Dedifferentiated amniotic fluid mesenchymal stem cell (primary cell): ENCODE measurements at regions not wholly inside any gene's neighbourhood (a gene's known extent, or its start where the extent isn't known, plus 50 kb on each side); places are given as distances from the start of the nearest gene placed in this dataset.
"Not testable (repeated sequence)": the region's sequence is repeated elsewhere in the genome, so short reads cannot be mapped to it uniquely, and the experiment has no call there.

Source experiments
- DNase-seq: peaks from one replicate; pipeline ENCODE4 v3.0.0-alpha.2; 2016; ENCODE audit errors: extremely low spot score

GRCh38 chr4:12459126-12459525 is 1025.0 kb downstream of the RAB28 start:
- DNase-seq = no peak

DNA sequence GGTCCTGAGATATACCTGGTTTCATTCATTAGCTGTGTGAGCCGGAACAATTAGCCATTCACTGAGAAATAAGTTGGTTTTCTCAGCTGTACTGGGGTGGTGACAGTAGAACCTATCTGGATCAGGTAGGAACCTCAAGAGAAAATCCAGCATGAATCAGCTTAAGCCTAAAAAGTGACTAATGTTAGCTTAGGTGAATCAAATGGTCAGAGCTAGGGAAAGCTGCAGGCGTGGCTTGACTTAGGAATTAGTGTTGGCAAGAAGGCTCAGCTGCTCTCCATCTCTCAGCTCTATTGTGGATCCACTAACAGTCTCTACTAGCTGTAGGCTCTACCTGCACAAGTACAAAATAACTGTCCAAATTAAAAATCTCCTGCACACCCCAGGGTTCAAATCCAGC is 1025.5 kb downstream of the RAB28 start:
- DNase-seq = no peak

- no peak for DNase-seq
Measured at GRCh38 chr4:12452291-12452690, 1023.6 kb upstream of the HS3ST1 start.

GRCh38 chr4:12447451-12447850 is 1018.8 kb upstream of the HS3ST1 start:
- DNase-seq = no peak

DNA sequence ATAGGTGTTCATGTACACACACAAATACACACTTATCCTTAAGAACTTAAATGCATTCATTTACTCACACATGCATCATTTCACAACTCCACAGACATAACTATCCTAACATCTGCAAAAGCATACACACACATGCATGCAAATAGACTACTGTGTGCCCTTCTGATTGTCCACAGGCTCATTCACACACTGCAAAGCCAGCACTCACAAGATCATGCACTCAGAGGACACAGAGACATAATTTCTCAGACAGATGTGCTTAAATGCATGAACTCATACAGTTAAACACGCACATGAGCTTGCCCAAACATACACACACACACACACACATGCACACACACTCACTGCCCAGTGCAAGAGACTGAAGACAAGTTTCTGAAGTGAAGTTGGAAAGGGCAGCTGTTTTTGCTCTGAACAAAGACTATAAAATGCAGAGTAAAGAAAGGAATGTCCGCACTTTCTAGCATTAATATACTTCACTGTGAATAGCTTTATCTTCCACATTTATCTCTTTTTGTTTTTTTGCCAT is 1018.0 kb upstream of the HS3ST1 start:
- no peak for DNase-seq

GRCh38 chr4:12446256-12446655 is 1017.6 kb upstream of the HS3ST1 start:
- no peak for DNase-seq

DNA sequence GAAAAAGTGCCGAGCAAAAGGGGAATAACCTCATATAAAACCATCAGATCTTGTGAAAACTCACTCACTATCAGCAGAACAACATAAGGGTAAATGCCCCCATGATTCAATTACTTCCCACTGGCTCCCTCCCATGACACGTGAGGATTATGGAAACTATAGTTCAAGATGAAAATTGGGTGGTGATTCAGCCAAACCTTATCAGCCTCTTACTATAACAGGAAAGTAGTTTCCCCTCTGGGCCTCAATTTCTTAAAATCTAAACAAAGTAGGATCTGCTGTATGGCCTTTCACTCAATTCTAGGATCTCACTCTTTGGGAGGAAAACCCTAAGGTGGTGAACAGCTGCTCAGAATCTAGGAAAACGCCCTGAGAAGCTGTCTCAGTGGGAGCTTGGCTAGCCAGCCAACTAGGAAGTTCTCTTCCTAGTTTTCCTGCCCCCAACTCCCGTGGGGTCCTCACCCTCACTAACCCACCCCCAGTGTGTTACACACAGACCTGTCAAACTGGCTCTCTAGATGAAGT is 1017.1 kb upstream of the HS3ST1 start:
- DNase-seq = no peak

DNA sequence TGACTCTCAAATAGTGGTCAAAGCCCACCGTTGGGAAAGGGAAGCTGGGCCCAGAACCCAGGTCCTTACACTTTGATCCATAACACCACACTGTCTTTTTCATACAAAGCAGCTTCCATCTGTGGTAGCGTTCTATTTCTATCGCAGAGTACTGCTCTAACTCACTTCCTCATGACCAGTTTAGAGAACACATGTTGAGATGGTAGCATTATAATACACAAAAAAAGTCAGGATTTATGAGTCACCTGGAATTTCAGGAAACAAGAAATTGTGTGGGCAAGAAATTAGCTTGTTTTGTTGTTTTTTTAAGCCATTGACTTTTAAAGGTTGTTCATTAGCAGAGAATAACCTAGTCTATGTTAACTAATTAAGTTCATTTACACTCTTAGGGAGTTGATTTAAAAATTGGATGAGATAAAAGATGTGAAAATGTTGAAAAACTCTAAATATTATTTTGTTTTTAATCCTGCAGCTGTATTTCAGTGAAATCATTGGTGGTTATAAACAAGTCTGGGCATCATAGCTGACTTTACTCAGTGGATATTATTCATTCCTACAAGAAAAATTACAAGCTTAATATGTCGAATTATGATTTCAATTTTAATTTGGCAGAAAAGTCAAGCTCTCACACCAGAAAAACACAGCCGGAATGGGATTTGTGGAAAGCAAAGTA is 1011.1 kb upstream of the HS3ST1 start:
- DNase-seq = no peak

- DNase-seq = not testable (repeated sequence)
Measured at GRCh38 chr4:12431259-12431658, 1002.6 kb upstream of the HS3ST1 start.

- DNase-seq = no peak
Measured at GRCh38 chr4:12421364-12421763, 992.7 kb upstream of the HS3ST1 start.

DNA sequence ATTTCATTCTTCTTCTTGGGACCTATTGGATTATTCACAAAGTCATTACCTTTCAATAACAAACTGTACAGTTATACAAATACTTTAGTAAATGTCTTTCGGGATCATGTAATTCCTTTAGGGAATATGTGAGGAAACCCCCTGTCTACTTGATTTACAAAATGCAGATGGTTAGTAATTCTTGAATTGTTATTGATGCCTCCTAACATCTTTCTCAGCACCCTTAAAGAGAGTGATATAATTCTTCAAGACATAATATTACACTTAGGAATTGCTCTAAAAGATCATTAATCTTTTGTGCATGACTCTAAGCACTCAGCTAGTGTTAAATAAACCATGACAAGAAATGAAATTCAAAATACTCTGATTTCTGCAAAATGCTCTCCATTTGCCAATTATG is 988.1 kb upstream of the HS3ST1 start:
- DNase-seq = no peak

GRCh38 chr4:12414181-12414812 is 985.6 kb upstream of the HS3ST1 start:
- no peak for DNase-seq

- DNase-seq = no peak
Measured at GRCh38 chr4:12411072-12411471, 982.4 kb upstream of the HS3ST1 start.

GRCh38 chr4:12409507-12410190 is 981.0 kb upstream of the HS3ST1 start:
- no peak for DNase-seq

DNA sequence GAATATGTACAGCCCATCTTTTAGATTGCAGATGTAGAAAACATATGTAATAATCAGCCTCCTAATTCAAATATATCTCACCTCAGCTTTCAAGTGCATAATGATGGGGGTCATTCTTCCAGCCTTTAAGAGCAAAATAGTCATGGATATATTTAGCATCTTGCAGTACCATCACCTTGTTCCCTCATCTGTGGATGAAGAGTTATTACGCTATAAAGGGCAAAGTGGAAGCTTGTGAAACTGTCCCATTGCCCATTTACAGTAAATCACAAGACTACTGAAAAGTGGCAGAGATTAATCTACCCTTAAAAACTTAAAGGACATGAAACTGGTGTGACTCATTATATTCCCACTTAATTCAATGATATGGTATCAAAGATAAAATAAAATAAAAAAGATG is 979.7 kb upstream of the HS3ST1 start:
- DNase-seq = no peak

DNA sequence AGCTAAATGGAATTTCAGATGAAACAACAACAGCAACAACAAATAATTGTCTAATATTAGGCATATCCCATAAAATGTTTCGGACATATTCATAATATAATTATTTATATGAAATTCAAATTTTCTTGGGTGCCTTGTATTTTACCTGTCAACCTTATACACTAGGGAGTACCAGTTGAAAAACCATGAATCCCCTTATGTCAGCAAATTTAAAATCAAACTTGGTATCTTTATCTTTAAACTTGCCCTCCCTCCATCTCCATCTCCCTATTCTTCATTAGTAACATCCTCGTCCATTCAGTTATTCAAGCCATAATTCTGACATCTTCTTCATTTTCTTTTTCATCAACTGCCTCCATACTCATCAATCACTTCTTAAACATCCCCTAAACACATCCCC is 974.5 kb upstream of the HS3ST1 start:
- DNase-seq = no peak

DNA sequence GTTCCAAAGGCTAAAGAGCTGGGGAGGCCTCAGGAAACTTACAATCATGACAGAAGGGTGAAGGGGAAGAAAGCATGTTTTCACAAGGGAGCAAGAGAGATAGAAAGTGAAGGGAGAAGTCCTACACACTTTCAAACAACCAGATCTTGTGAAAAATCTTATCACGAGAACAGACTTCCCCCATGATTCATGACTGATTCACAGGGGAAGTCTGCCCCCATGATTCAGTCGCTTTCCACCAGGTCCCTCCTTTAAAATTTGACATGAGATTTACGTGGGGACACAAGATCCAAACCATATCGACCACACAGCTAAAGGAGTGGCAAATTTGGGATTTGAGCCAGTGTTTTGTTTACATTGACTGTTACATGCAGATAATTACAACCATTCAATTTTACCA is 971.1 kb upstream of the HS3ST1 start:
- no peak for DNase-seq

DNA sequence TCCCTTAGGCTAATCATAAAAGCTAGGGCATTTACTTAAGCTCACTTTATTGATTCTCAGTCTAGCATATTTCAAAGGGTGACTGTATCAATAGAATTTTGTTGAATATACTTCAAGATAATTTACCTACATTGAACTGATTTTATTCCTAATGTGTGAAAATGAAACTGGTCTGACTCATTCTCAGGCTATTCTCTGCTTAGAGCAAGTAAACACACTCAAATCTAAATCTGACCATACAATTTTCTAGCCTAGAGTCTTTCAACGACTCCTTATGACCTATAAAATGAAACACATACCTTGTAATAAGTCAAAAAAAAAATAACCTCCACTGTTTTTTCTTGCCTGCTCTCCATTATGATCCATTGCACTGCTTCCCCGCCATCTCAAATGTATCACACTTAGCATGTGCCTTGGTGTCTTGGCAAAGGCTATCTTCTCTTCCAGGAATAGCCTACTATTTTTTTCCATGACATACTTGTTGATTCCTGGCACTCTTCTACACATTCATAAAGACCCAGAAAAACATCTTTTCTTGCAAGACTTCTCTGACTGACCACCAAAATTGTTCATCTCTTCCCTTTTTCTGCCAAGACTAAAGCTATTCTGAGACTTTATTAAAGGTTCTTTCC is 965.1 kb upstream of the HS3ST1 start:
- no peak for DNase-seq

DNA sequence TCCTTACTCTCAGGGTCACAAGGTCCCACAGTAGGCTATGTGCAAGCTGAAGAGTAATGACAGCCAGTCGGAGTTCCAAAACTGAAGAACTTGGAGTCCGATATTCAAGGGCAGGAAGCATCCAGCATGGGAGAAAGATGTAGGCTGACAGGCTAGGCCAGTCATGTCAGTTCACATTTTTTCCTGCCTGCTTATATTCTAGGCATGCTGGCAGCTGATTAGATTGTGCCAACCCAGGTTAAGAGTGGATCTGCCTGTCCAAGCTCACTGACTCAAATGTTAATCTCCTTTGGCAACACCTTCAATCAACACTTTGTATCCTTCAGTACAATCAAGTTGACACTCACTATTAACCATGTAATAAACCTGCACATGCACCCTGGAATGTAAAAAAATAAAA is 960.9 kb upstream of the HS3ST1 start:
- no peak for DNase-seq

GRCh38 chr4:12382567-12382966 is 953.9 kb upstream of the HS3ST1 start:
- DNase-seq = no peak

DNA sequence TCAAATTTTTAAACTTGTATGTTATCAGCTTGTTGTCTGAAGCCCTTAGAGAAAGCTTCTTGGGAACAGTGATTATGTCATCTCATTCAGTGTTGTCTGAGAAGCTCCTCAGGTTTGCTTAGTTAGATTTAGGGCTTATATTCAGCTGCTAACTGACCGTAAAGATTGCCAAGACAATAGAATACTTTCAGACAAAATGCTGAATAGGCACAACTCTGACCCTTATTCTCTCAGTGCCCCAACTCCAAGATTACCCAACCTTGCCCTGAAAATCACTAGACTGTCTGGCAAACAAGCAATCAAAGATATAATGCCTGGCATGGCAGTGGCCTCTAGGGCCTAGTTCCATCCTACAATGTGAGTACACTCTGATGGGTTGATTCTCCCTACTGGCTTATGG is 950.5 kb upstream of the HS3ST1 start:
- DNase-seq = no peak

- DNase-seq = no peak
Measured at GRCh38 chr4:12375805-12376204, 947.1 kb upstream of the HS3ST1 start.
